ENCODE measurements at regions not wholly inside any gene's neighbourhood (a gene's known extent, or its start where the extent isn't known, plus 50 kb on each side); places are given as distances from the start of the nearest gene placed in this dataset.
"Not testable (repeated sequence)": the region's sequence is repeated elsewhere in the genome, so short reads cannot be mapped to it uniquely, and the experiment has no call there.

GRCh38 chr10:81662837-81663236 lies 212.2 kb upstream of the NRG3 start:
- Histone ChIP-seq H3K36me3 (replicated peaks in 1 of 2; ENCODE audit: control insufficient read depth in 1 of 2, insufficient read depth in 2 of 2, low read length in 1 of 2) (no peaks in the 10 kb centered on the region), H3K4me2 (no peak overlapping the region), H3K4me3 (ENCODE audit: low read depth in 2 of 2, low read length in 1 of 2) (no peak overlapping the region), H3F3A (replicated peaks; ENCODE audit: insufficient read depth) (no peaks in the 10 kb centered on the region), H2AFZ (ENCODE audit: low read depth) (no peak overlapping the region), H3K9ac (no peak overlapping the region), H3K9me3 (no peaks in the 10 kb centered on the region), H3K9me2 (no peaks in the 10 kb centered on the region), H3K79me2 (ENCODE audit: insufficient read depth) (no peaks in the 10 kb centered on the region), H4K20me1 (ENCODE audit: insufficient read depth) (no peaks in the 10 kb centered on the region), H3K4me1 (ENCODE audit: control insufficient read depth in 1 of 2, insufficient read depth in 2 of 2, low read depth in 1 of 2, low read length in 1 of 2) (no peaks in the 10 kb centered on the region), H3K27me3 (ENCODE audit: insufficient read depth) (no peaks in the 10 kb centered on the region), H3K27ac (ENCODE audit: low read depth in 2 of 2, low read length in 1 of 2) (no peak overlapping the region)
- POLR2A ChIA-PET = no interaction called here
- CTCF ChIA-PET = no interaction called here
- TF ChIP-seq CHD2 (IDR thresholded peaks at IDR 0.05; ENCODE audit: low read length, partially characterized antibody) = no peak
- TF ChIP-seq FOXJ3 (CRISPR knock-in tag; IDR thresholded peaks at IDR 0.05) = no peak
- TF ChIP-seq, protein P1, sequence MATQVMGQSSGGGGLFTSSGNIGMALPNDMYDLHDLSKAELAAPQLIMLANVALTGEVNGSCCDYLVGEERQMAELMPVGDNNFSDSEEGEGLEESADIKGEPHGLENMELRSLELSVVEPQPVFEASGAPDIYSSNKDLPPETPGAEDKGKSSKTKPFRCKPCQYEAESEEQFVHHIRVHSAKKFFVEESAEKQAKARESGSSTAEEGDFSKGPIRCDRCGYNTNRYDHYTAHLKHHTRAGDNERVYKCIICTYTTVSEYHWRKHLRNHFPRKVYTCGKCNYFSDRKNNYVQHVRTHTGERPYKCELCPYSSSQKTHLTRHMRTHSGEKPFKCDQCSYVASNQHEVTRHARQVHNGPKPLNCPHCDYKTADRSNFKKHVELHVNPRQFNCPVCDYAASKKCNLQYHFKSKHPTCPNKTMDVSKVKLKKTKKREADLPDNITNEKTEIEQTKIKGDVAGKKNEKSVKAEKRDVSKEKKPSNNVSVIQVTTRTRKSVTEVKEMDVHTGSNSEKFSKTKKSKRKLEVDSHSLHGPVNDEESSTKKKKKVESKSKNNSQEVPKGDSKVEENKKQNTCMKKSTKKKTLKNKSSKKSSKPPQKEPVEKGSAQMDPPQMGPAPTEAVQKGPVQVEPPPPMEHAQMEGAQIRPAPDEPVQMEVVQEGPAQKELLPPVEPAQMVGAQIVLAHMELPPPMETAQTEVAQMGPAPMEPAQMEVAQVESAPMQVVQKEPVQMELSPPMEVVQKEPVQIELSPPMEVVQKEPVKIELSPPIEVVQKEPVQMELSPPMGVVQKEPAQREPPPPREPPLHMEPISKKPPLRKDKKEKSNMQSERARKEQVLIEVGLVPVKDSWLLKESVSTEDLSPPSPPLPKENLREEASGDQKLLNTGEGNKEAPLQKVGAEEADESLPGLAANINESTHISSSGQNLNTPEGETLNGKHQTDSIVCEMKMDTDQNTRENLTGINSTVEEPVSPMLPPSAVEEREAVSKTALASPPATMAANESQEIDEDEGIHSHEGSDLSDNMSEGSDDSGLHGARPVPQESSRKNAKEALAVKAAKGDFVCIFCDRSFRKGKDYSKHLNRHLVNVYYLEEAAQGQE (IDR thresholded peaks at IDR 0.05; ENCODE audit: low read depth, low read length) = no peak
- no peak for TF ChIP-seq TAF1 (IDR thresholded peaks at IDR 0.05; ENCODE audit: borderline replicate concordance, low read depth, low read length)
- TF ChIP-seq EP300 (IDR thresholded peaks at IDR 0.05; ENCODE audit: borderline replicate concordance in 1 of 2, low read depth in 1 of 2, low read length in 1 of 2) = no peak
- no peak for TF ChIP-seq GATA2 (CRISPR knock-in tag; IDR thresholded peaks at IDR 0.05)
- no peak for TF ChIP-seq MEF2A (IDR thresholded peaks at IDR 0.05; ENCODE audit: borderline replicate concordance, low read depth)
- TF ChIP-seq NFIC (IDR thresholded peaks at IDR 0.05; ENCODE audit: borderline replicate concordance) = no peak
- no peak for TF ChIP-seq GABPA (IDR thresholded peaks at IDR 0.05; ENCODE audit: low read depth)
- TF ChIP-seq ZBTB33 (IDR thresholded peaks at IDR 0.05; ENCODE audit: borderline replicate concordance, low read depth) = no peak
- no peak for TF ChIP-seq SIN3A (IDR thresholded peaks at IDR 0.05; ENCODE audit: borderline replicate concordance, low read depth, low read length)
- TF ChIP-seq, protein P2, sequence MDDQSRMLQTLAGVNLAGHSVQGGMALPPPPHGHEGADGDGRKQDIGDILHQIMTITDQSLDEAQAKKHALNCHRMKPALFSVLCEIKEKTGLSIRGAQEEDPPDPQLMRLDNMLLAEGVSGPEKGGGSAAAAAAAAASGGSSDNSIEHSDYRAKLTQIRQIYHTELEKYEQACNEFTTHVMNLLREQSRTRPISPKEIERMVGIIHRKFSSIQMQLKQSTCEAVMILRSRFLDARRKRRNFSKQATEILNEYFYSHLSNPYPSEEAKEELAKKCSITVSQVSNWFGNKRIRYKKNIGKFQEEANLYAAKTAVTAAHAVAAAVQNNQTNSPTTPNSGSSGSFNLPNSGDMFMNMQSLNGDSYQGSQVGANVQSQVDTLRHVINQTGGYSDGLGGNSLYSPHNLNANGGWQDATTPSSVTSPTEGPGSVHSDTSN (IDR thresholded peaks at IDR 0.05) = no peak
- TF ChIP-seq MXI1 (IDR thresholded peaks at IDR 0.05; ENCODE audit: low read depth, low read length) = no peak
- no peak for TF ChIP-seq ELF1 (IDR thresholded peaks at IDR 0.05)
- TF ChIP-seq, protein P3, sequence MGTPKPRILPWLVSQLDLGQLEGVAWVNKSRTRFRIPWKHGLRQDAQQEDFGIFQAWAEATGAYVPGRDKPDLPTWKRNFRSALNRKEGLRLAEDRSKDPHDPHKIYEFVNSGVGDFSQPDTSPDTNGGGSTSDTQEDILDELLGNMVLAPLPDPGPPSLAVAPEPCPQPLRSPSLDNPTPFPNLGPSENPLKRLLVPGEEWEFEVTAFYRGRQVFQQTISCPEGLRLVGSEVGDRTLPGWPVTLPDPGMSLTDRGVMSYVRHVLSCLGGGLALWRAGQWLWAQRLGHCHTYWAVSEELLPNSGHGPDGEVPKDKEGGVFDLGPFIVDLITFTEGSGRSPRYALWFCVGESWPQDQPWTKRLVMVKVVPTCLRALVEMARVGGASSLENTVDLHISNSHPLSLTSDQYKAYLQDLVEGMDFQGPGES (IDR thresholded peaks at IDR 0.05; ENCODE audit: low read depth, low read length) = no peak
- no peak for TF ChIP-seq TEAD4 (IDR thresholded peaks at IDR 0.05; ENCODE audit: borderline replicate concordance, insufficient read depth)
- TF ChIP-seq RCOR1 (IDR thresholded peaks at IDR 0.05; ENCODE audit: low read length) = no peak
- TF ChIP-seq, protein P4, sequence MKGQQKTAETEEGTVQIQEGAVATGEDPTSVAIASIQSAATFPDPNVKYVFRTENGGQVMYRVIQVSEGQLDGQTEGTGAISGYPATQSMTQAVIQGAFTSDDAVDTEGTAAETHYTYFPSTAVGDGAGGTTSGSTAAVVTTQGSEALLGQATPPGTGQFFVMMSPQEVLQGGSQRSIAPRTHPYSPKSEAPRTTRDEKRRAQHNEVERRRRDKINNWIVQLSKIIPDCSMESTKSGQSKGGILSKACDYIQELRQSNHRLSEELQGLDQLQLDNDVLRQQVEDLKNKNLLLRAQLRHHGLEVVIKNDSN (IDR thresholded peaks at IDR 0.05; ENCODE audit: borderline replicate concordance, low read depth) = no peak
- TF ChIP-seq YY1 (IDR thresholded peaks at IDR 0.05; ENCODE audit: low read depth) = no peak
- WGBS (ENCODE audit: low lambda C conversion rate) = 2% methylated on average over 2 of the region's 2 CpGs
- DNase-seq = no peak

DNA sequence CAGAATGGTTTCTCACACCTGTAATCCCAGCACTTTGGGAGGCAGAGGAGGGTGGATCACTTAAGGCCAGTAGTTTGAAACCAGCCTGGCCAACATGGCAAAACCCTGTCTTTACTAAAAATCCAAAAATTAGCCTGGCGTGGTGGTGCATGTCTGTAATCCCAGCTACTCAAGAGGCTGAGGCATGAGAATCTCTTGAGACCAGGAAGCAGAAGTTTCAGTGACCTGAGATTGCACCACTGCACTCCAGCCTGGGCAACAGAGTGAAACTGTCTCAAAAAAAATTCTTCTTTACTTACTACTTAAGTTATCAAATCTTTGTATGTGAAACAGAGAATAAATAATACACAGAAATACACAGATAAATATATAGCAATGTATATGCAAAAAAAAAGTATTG lies 210.2 kb upstream of the NRG3 start:
- H3F3A ChIP-seq (replicated peaks; ENCODE audit: insufficient read depth); H3K27me3 ChIP-seq (ENCODE audit: insufficient read depth); DNase-seq; CTCF ChIA-PET; H3K4me2 ChIP-seq; H3K36me3 ChIP-seq (replicated peaks in 1 of 2; ENCODE audit: control insufficient read depth in 1 of 2, insufficient read depth in 2 of 2, low read length in 1 of 2); H3K9me3 ChIP-seq; H3K79me2 ChIP-seq (ENCODE audit: insufficient read depth); POLR2A ChIA-PET; H2AFZ ChIP-seq (ENCODE audit: low read depth); H3K9me2 ChIP-seq; H3K4me3 ChIP-seq (ENCODE audit: low read depth in 2 of 2, low read length in 1 of 2); H4K20me1 ChIP-seq (ENCODE audit: insufficient read depth); H3K4me1 ChIP-seq (ENCODE audit: control insufficient read depth in 1 of 2, insufficient read depth in 2 of 2, low read depth in 1 of 2, low read length in 1 of 2); H3K27ac ChIP-seq (ENCODE audit: low read depth in 2 of 2, low read length in 1 of 2); H3K9ac ChIP-seq: not testable (repeated sequence)
- 11% methylated on average over 1 of the region's 1 CpG for WGBS (ENCODE audit: low lambda C conversion rate)
